Prostate gland (tissue), 2 donors: ENCODE measurements at regions not wholly inside any gene's neighbourhood (a gene's known extent, or its start where the extent isn't known, plus 50 kb on each side); places are given as distances from the start of the nearest gene placed in this dataset.

ENCODE experiments used
- DNase-seq: peaks from one replicate; pipeline ENCODE4 v3.0.0-alpha.2; 2019; ENCODE audit warnings: low spot score
- H3K27ac ChIP-seq, 2 donors: fragments of 200-600 bp; sonication (generic); 2 replicates each; pipeline ENCODE4 v1.5.1; 2017 to 2019
- H3K27me3 ChIP-seq: fragments of 200-600 bp; sonication (generic); replicated peaks from 2 replicates; pipeline ENCODE4 v1.5.1; 2019; ENCODE audit not compliant: insufficient read depth
- H3K36me3 ChIP-seq, 2 donors: fragments of 200-600 bp; sonication (generic); 1 replicate in 1 of 2; 2 replicates in 1 of 2; pipeline versions ENCODE4 v1.5.1 to v1.8.1; 2017 to 2019
- H3K4me1 ChIP-seq: fragments of 200-600 bp; sonication (generic); replicated peaks from 2 replicates; pipeline ENCODE4 v1.5.1; 2019
- H3K4me3 ChIP-seq, 2 donors: fragments of 200-600 bp; sonication (generic); 2 replicates each; pipeline ENCODE4 v1.5.1; 2017 to 2019
- H3K9me3 ChIP-seq: fragments of 200-600 bp; sonication (generic); 2 replicates; pipeline ENCODE4 v1.5.1; 2017
- CTCF ChIP-seq, 4 experiments: fragments of 200-600 bp in 2 of 4; fragments of 450-650 bp in 2 of 4; sonication (generic) in 2 of 4; IDR thresholded peaks; 1 replicate in 3 of 4; 2 replicates in 1 of 4; pipeline ENCODE4 v1.5.1; 2016 to 2019; ENCODE audit warnings: antibody characterized with exemption in 4 of 4, mild to moderate bottlenecking in 2 of 4, moderate library complexity in 2 of 4
- POLR2A ChIP-seq: fragments of 450-650 bp; IDR thresholded peaks from one replicate; pipeline ENCODE4 v1.6.1; 2016; ENCODE audit warnings: antibody characterized with exemption, mild to moderate bottlenecking
- POLR2AphosphoS5 ChIP-seq: sonication (generic); formaldehyde crosslinking; IDR thresholded peaks from one replicate; pipeline ENCODE4 v1.6.1; 2017; ENCODE audit warnings: antibody characterized with exemption
- WGBS: methylation state at CpG from one replicate; pipeline ENCODE4 v1.1.5; 2018; 5-methylcytosine and 5-hydroxymethylcytosine counted together
- intact Hi-C: fragments of 100-400 bp; cut with DNase I; formaldehyde crosslinking; loops from one replicate; pipeline ENCODE4 v1.14.2; 2022

GRCh38 chr17:72340836-72341235, 220.0 kb downstream of the SOX9 start:
- DNase-seq: no peak
- Histone ChIP-seq H3K4me3 (no peak overlapping the region), H3K9me3 (no peaks in the 10 kb centered on the region), H3K4me1 (no peaks in the 10 kb centered on the region), H3K36me3 (no peaks in the 10 kb centered on the region), H3K27ac (no peak overlapping the region), H3K27me3 (no peaks in the 10 kb centered on the region)
- intact Hi-C loops: no loop called here
- 85% methylated on average over 6 of the region's 6 CpGs for WGBS
- no peak for TF ChIP-seq CTCF (IDR thresholded peaks at IDR 0.05)

- no peak for DNase-seq
- intact Hi-C loops: no loop called here
- Histone ChIP-seq H3K27ac (no peak overlapping the region), H3K27me3 (no peaks in the 10 kb centered on the region), H3K4me3 (no peak overlapping the region), H3K4me1 (no peaks in the 10 kb centered on the region), H3K36me3 (no peaks in the 10 kb centered on the region), H3K9me3 (no peaks in the 10 kb centered on the region)
- WGBS: 54% methylated on average over 5 of the region's 5 CpGs
- TF ChIP-seq POLR2A (no peak), CTCF (IDR thresholded peaks at IDR 0.05) (no peak), POLR2AphosphoS5 (no peak)
Measured at GRCh38 chr17:72342061-72342460, 221.2 kb downstream of the SOX9 start.

GRCh38 chr17:72342627-72343527, 222.1 kb downstream of the SOX9 start:
- intact Hi-C loops: no loop called here
- Histone ChIP-seq H3K36me3 (no peaks in the 10 kb centered on the region), H3K4me3 (no peak overlapping the region), H3K27ac (no peak overlapping the region), H3K4me1 (no peaks in the 10 kb centered on the region), H3K27me3 (no peaks in the 10 kb centered on the region), H3K9me3 (no peaks in the 10 kb centered on the region)
- 42% methylated on average over 28 of the region's 28 CpGs for WGBS
- no peak for DNase-seq
- TF ChIP-seq CTCF (IDR thresholded peaks at IDR 0.05): no peak
- no peak for TF ChIP-seq POLR2A
- no peak for TF ChIP-seq POLR2AphosphoS5

- no peaks in the 10 kb centered on the region for H3K27me3 ChIP-seq
- DNase-seq: no peak
- no peak for TF ChIP-seq POLR2AphosphoS5
- no peak for TF ChIP-seq POLR2A
- no peak for TF ChIP-seq CTCF (IDR thresholded peaks at IDR 0.05)
- no peak overlapping the region for H3K27ac ChIP-seq
- intact Hi-C loops: no loop called here
- 76% methylated on average over 8 of the region's 8 CpGs for WGBS
- no peaks in the 10 kb centered on the region for H3K4me1 ChIP-seq
- no peaks in the 10 kb centered on the region for H3K36me3 ChIP-seq
- H3K4me3 ChIP-seq: no peak overlapping the region
- no peaks in the 10 kb centered on the region for H3K9me3 ChIP-seq
Measured at GRCh38 chr17:72343911-72344310, 223.1 kb downstream of the SOX9 start.

GRCh38 chr17:72344613-72345012, 223.8 kb downstream of the SOX9 start:
- DNase-seq: no peak
- no peak for TF ChIP-seq POLR2AphosphoS5
- TF ChIP-seq CTCF (IDR thresholded peaks at IDR 0.05): no peak
- no peak for TF ChIP-seq POLR2A
- Histone ChIP-seq H3K36me3 (no peaks in the 10 kb centered on the region), H3K4me1 (peaks cover 5% of the 10 kb centered on the region), H3K27ac (no peak overlapping the region), H3K4me3 (no peak overlapping the region), H3K27me3 (no peaks in the 10 kb centered on the region), H3K9me3 (no peaks in the 10 kb centered on the region)
- intact Hi-C loops: no loop called here
- 89% methylated on average over 5 of the region's 5 CpGs for WGBS
